GM12878 (cell line): ENCODE measurements at regions not wholly inside any gene's neighbourhood (a gene's known extent, or its start where the extent isn't known, plus 50 kb on each side); places are given as distances from the start of the nearest gene placed in this dataset.

Source experiments
- ATF3 ChIP-seq: IDR thresholded peaks from 2 replicates; pipeline ENCODE4 v1.6.1; 2011; ENCODE audit warnings: low read depth, mild to moderate bottlenecking, low read length, moderate library complexity, borderline replicate concordance; ENCODE audit errors: extremely low read depth
- BCL11A ChIP-seq: IDR thresholded peaks from 2 replicates; pipeline ENCODE4 v1.6.1; 2011; ENCODE audit warnings: low read depth, low read length
- JUNB ChIP-seq: IDR thresholded peaks from 2 replicates; pipeline ENCODE4 v1.6.1; 2016; ENCODE audit warnings: antibody characterized with exemption, mild to moderate bottlenecking
- JUND ChIP-seq: IDR thresholded peaks from 2 replicates; pipeline ENCODE4 v1.6.1; 2012; ENCODE audit warnings: low read depth, mild to moderate bottlenecking, low read length, improper control_type of control experiment, moderate library complexity
- MEF2A ChIP-seq: IDR thresholded peaks from 2 replicates; pipeline ENCODE4 v1.6.1; 2011; ENCODE audit warnings: low read depth, mild to moderate bottlenecking, low read length, moderate library complexity; ENCODE audit not compliant: insufficient read depth
- NFIC ChIP-seq: IDR thresholded peaks from 2 replicates; pipeline ENCODE4 v1.6.1; 2012; ENCODE audit warnings: low read depth, mild to moderate bottlenecking, inconsistent platforms, low read length, moderate library complexity
- NFYB ChIP-seq: IDR thresholded peaks from 2 replicates; pipeline ENCODE4 v1.6.1; 2011; ENCODE audit warnings: low read depth, mild to moderate bottlenecking, low read length, improper control_type of control experiment, moderate library complexity; ENCODE audit not compliant: insufficient read depth
- PKNOX1 ChIP-seq: fragments of 450-650 bp; IDR thresholded peaks from 2 replicates; pipeline ENCODE4 v1.6.1; 2016; ENCODE audit warnings: mild to moderate bottlenecking
- POLR2A ChIP-seq: IDR thresholded peaks from 2 replicates; pipeline ENCODE4 v1.6.1; 2011; ENCODE audit warnings: low read depth, mild to moderate bottlenecking, low read length
- POLR2AphosphoS5 ChIP-seq: IDR thresholded peaks from 2 replicates; pipeline ENCODE4 v1.6.1; 2011; ENCODE audit warnings: mild to moderate bottlenecking, low read length, inconsistent platforms
- TAF1 ChIP-seq: IDR thresholded peaks from 2 replicates; pipeline ENCODE4 v1.6.1; 2011; ENCODE audit warnings: mild to moderate bottlenecking, low read depth, low read length, borderline replicate concordance
- TARDBP ChIP-seq: IDR thresholded peaks from 2 replicates; pipeline ENCODE4 v1.6.1; 2016; ENCODE audit warnings: borderline replicate concordance

- TF ChIP-seq BCL11A = no peak
- TF ChIP-seq TARDBP = no peak
- no peak for TF ChIP-seq ATF3
- TF ChIP-seq JUND = no peak
- TF ChIP-seq PKNOX1 = no peak
- TF ChIP-seq TAF1 = no peak
- TF ChIP-seq NFIC = no peak
- TF ChIP-seq POLR2AphosphoS5 = no peak
- TF ChIP-seq MEF2A = no peak
- no peak for TF ChIP-seq POLR2A
- no peak for TF ChIP-seq JUNB
- TF ChIP-seq NFYB = no peak
Measured at GRCh38 chr11:87405843-87406242, 368.1 kb downstream of the TMEM135 start.
